ENCODE measurements at regions not wholly inside any gene's neighbourhood (a gene's known extent, or its start where the extent isn't known, plus 50 kb on each side); places are given as distances from the start of the nearest gene placed in this dataset.

GRCh38 chr10:52644373-52645186, 128.0 kb downstream of the MBL2 start:
- DNase-seq (ENCODE audit: low read depth, low spot score) (peak; percentile 51), ATAC-seq (peak; percentile 86)
- no peak overlapping the region for H3K4me3 ChIP-seq (replicated peaks in 1 of 2; ENCODE audit: low read depth in 1 of 2, low read length in 2 of 2)
- no peaks in the 10 kb centered on the region for H4K20me1 ChIP-seq (ENCODE audit: insufficient read depth)
- ChIA-PET CTCF (interaction anchor here (0.6 to 4.2 kb wide), 11 partner anchors 10 to 687 kb away, joined by 3 to 40 read pairs (median 4); no protein-coding TSS in a partner anchor), POLR2A (no interaction called here), RAD21 (ENCODE audit: low non-redundant PET in 1 of 2, low total read pairs in 2 of 2, uncharacterized antibody in 2 of 2, unreplicated experiment in 2 of 2) (interaction anchor here (0.7 to 0.8 kb wide), 2 partner anchors 248 to 337 kb away, joined by 3 to 4 read pairs; no protein-coding TSS in a partner anchor)
- H3K79me2 ChIP-seq (ENCODE audit: insufficient read depth, low read length), result no peaks in the 10 kb centered on the region
- intact Hi-C loops (cut with micrococcal nuclease), result loop anchor here (1.0 to 2.0 kb wide), 3 partner anchors 85 to 336 kb away; no protein-coding TSS in a partner anchor
- H3K4me2 ChIP-seq (ENCODE audit: low read length), result peak overlapping the region; percentile 14; the same call in 1 of the 2 replicates
- no TSS peak for BruUV-seq (replicated peaks)
- H3K9me2 ChIP-seq (ENCODE audit: insufficient read depth), result no peaks in the 10 kb centered on the region
- H3K9ac ChIP-seq (ENCODE audit: low read length), result no peak overlapping the region
- TF ChIP-seq RAD21 (IDR thresholded peaks at IDR 0.05; ENCODE audit: low read depth), result peak; percentile 88
- TF ChIP-seq SIN3A (IDR thresholded peaks at IDR 0.05; ENCODE audit: low read depth), result no peak
- TF ChIP-seq CEBPB (IDR thresholded peaks at IDR 0.05; ENCODE audit: low read depth), result no peak
- no peak for TF ChIP-seq YY1 (IDR thresholded peaks at IDR 0.05; ENCODE audit: extremely low read depth, insufficient replicate concordance, low read depth, low read length)
- TF ChIP-seq POLR2AphosphoS5 (IDR thresholded peaks at IDR 0.05; ENCODE audit: low read depth, low read length), result no peak
- peak; percentile 68 to 89 (median 84) for TF ChIP-seq CTCF (IDR thresholded peaks at IDR 0.05 in 2 of 3, conservative IDR thresholded peaks at IDR 0.05 in 1 of 3; ENCODE audit: borderline replicate concordance in 1 of 3, insufficient read depth in 1 of 3, low read depth in 2 of 3, low read length in 2 of 3)
- TF ChIP-seq EZH2 (IDR thresholded peaks at IDR 0.05), result no peak
- H2AFZ ChIP-seq (ENCODE audit: low read depth, low read length, poor library complexity, severe bottlenecking), result peak overlapping the region; percentile 29
- H3K27ac ChIP-seq (ENCODE audit: low read depth, low read length), result no peak overlapping the region
- H3K36me3 ChIP-seq (ENCODE audit: control insufficient read depth in 1 of 2, insufficient read depth in 2 of 2, low read length in 2 of 2), result no peaks in the 10 kb centered on the region
- no peaks in the 10 kb centered on the region for H3K27me3 ChIP-seq (ENCODE audit: insufficient read depth, low read length)
- no peaks in the 10 kb centered on the region for H3K9me3 ChIP-seq (ENCODE audit: control insufficient read depth in 1 of 2, insufficient read depth in 1 of 2, low read depth in 1 of 2, low read length in 2 of 2)
- no peaks in the 10 kb centered on the region for H3K4me1 ChIP-seq (ENCODE audit: control insufficient read depth in 1 of 2, insufficient read depth in 2 of 2, low read length in 2 of 2)

Measured in HCT116 (cell line).